ENCODE measurements at regions not wholly inside any gene's neighbourhood (a gene's known extent, or its start where the extent isn't known, plus 50 kb on each side); places are given as distances from the start of the nearest gene placed in this dataset.
"Not testable (repeated sequence)": the region's sequence is repeated elsewhere in the genome, so short reads cannot be mapped to it uniquely, and the experiment has no call there.

- Histone ChIP-seq H3K9me3 (ENCODE audit: control insufficient read depth, insufficient read depth, low read length) (no peaks in the 10 kb centered on the region), H3K36me3 (ENCODE audit: control insufficient read depth, insufficient read depth, low read length) (no peaks in the 10 kb centered on the region), H3K4me3 (ENCODE audit: low read depth, low read length) (no peak overlapping the region), H3K27me3 (ENCODE audit: control insufficient read depth, insufficient read depth, low read length) (no peaks in the 10 kb centered on the region), H3K9ac (ENCODE audit: low read depth, low read length) (no peak overlapping the region), H3K27ac (ENCODE audit: low read depth, low read length) (no peak overlapping the region), H3K4me1 (ENCODE audit: control insufficient read depth, insufficient read depth, low read length) (no peaks in the 10 kb centered on the region)
Measured at GRCh38 chr3:78497021-78497420, 1270.8 kb downstream of the ROBO1 start.

GRCh38 chr3:78497767-78498166 is 1270.0 kb downstream of the ROBO1 start:
- Histone ChIP-seq H3K4me3 (ENCODE audit: low read depth, low read length) (no peak overlapping the region), H3K27ac (ENCODE audit: low read depth, low read length) (no peak overlapping the region), H3K4me1 (ENCODE audit: control insufficient read depth, insufficient read depth, low read length) (no peaks in the 10 kb centered on the region), H3K36me3 (ENCODE audit: control insufficient read depth, insufficient read depth, low read length) (no peaks in the 10 kb centered on the region), H3K27me3 (ENCODE audit: control insufficient read depth, insufficient read depth, low read length) (no peaks in the 10 kb centered on the region), H3K9ac (ENCODE audit: low read depth, low read length) (no peak overlapping the region), H3K9me3 (ENCODE audit: control insufficient read depth, insufficient read depth, low read length) (no peaks in the 10 kb centered on the region)

- peaks cover 12% of the 10 kb centered on the region for H3K4me1 ChIP-seq (ENCODE audit: control insufficient read depth, insufficient read depth, low read length)
- no peak overlapping the region for H3K4me3 ChIP-seq (ENCODE audit: low read depth, low read length)
- H3K9ac ChIP-seq (ENCODE audit: low read depth, low read length) = no peak overlapping the region
- H3K27me3 ChIP-seq (ENCODE audit: control insufficient read depth, insufficient read depth, low read length) = no peaks in the 10 kb centered on the region
- peaks cover 4% of the 10 kb centered on the region; the same call in 1 of the 2 replicates for H3K9me3 ChIP-seq (ENCODE audit: control insufficient read depth, insufficient read depth, low read length)
- no peaks in the 10 kb centered on the region for H3K36me3 ChIP-seq (ENCODE audit: control insufficient read depth, insufficient read depth, low read length)
- H3K27ac ChIP-seq (ENCODE audit: low read depth, low read length) = no peak overlapping the region
Measured at GRCh38 chr3:78506061-78506460, 1261.7 kb downstream of the ROBO1 start.

- H3K27me3 ChIP-seq (ENCODE audit: control insufficient read depth, insufficient read depth, low read length) = no peaks in the 10 kb centered on the region
- peak overlapping the region; percentile 40 for H3K27ac ChIP-seq (ENCODE audit: low read depth, low read length)
- H3K9ac ChIP-seq (ENCODE audit: low read depth, low read length) = no peak overlapping the region
- H3K36me3 ChIP-seq (ENCODE audit: control insufficient read depth, insufficient read depth, low read length) = no peaks in the 10 kb centered on the region
- H3K4me1 ChIP-seq (ENCODE audit: control insufficient read depth, insufficient read depth, low read length) = peaks cover 12% of the 10 kb centered on the region
- H3K9me3 ChIP-seq (ENCODE audit: control insufficient read depth, insufficient read depth, low read length) = peaks cover 4% of the 10 kb centered on the region; the same call in 1 of the 2 replicates
- no peak overlapping the region for H3K4me3 ChIP-seq (ENCODE audit: low read depth, low read length)
Measured at GRCh38 chr3:78506581-78507195, 1261.1 kb downstream of the ROBO1 start.

DNA sequence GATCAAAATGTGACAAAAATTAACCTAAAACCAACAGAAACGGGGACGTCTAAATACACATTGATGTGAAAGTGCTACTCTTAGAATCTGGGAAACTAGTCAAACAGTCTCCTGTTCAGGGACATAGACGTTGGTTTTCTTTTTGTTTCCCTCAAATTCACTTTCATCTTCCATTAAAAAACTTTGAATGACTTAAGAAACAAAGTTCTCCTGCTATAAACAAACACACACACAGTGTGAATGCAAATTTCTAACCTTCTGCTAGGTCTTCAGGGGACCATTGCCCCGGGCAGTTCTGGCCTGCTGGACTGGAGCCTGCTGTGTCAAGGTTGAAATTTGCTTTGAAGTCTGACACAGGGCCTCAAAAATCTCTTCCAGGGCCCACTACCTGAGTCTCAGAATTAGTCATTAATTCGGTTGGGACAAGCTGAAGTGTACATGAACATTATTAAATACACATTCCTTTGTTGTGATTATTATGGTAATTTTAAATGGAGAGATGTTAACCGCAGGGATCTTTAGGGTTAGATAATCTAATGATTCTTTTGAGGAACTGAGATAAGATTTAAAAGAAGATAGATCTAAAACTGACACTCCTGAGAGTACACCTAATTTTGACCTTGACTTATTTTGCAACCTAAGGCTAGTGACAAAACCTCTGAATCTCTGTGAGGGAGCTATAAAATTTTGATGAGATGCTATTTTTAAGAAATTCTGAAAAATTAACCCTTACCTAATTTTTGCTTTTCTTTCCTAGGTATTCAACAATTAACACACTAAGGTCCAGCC is 1260.4 kb downstream of the ROBO1 start:
- H3K27ac ChIP-seq (ENCODE audit: low read depth, low read length) = peak overlapping the region; percentile 40
- H3K4me3 ChIP-seq (ENCODE audit: low read depth, low read length) = no peak overlapping the region
- no peak overlapping the region for H3K9ac ChIP-seq (ENCODE audit: low read depth, low read length)
- no peaks in the 10 kb centered on the region for H3K36me3 ChIP-seq (ENCODE audit: control insufficient read depth, insufficient read depth, low read length)
- peaks cover 12% of the 10 kb centered on the region for H3K4me1 ChIP-seq (ENCODE audit: control insufficient read depth, insufficient read depth, low read length)
- H3K27me3 ChIP-seq (ENCODE audit: control insufficient read depth, insufficient read depth, low read length) = no peaks in the 10 kb centered on the region
- peaks cover 4% of the 10 kb centered on the region; the same call in 1 of the 2 replicates for H3K9me3 ChIP-seq (ENCODE audit: control insufficient read depth, insufficient read depth, low read length)

DNA sequence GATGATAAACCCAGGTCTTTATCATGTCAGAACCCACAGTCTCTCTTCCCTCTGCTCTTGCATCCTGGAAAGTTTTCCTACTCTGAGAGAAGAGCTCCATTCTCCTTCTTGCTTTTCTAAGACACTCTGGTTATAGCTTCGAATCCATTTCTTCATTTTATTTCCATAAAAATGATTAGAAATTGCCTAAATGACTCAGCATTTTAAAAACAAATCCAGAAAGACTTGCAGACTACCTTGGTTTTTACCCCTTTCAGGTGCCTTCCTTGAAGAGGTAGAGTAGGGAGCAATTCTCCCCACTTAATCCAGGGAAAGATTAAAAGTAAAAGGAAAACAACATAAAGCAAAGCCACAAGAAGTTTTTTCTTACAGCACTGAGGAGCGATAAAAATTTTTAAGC is 1256.0 kb downstream of the ROBO1 start:
- no peak overlapping the region for H3K27ac ChIP-seq (ENCODE audit: low read depth, low read length)
- H3K36me3 ChIP-seq (ENCODE audit: control insufficient read depth, insufficient read depth, low read length) = no peaks in the 10 kb centered on the region
- peaks cover 6% of the 10 kb centered on the region for H3K4me1 ChIP-seq (ENCODE audit: control insufficient read depth, insufficient read depth, low read length)
- no peaks in the 10 kb centered on the region for H3K27me3 ChIP-seq (ENCODE audit: control insufficient read depth, insufficient read depth, low read length)
- H3K9me3 ChIP-seq (ENCODE audit: control insufficient read depth, insufficient read depth, low read length) = peaks cover 4% of the 10 kb centered on the region; the same call in 1 of the 2 replicates
- no peak overlapping the region for H3K9ac ChIP-seq (ENCODE audit: low read depth, low read length)
- H3K4me3 ChIP-seq (ENCODE audit: low read depth, low read length) = no peak overlapping the region

- not testable (repeated sequence) for H3K9me3 ChIP-seq (ENCODE audit: control insufficient read depth, insufficient read depth, low read length); H3K4me1 ChIP-seq (ENCODE audit: control insufficient read depth, insufficient read depth, low read length); H3K27me3 ChIP-seq (ENCODE audit: control insufficient read depth, insufficient read depth, low read length); H3K4me3 ChIP-seq (ENCODE audit: low read depth, low read length); H3K27ac ChIP-seq (ENCODE audit: low read depth, low read length); H3K9ac ChIP-seq (ENCODE audit: low read depth, low read length); H3K36me3 ChIP-seq (ENCODE audit: control insufficient read depth, insufficient read depth, low read length)
Measured at GRCh38 chr3:78512786-78513185, 1255.0 kb downstream of the ROBO1 start.

- Histone ChIP-seq H3K4me3 (ENCODE audit: low read depth, low read length) (no peak overlapping the region), H3K27me3 (ENCODE audit: control insufficient read depth, insufficient read depth, low read length) (no peaks in the 10 kb centered on the region), H3K9ac (ENCODE audit: low read depth, low read length) (no peak overlapping the region), H3K36me3 (ENCODE audit: control insufficient read depth, insufficient read depth, low read length) (no peaks in the 10 kb centered on the region), H3K9me3 (ENCODE audit: control insufficient read depth, insufficient read depth, low read length) (no peaks in the 10 kb centered on the region), H3K4me1 (ENCODE audit: control insufficient read depth, insufficient read depth, low read length) (no peaks in the 10 kb centered on the region), H3K27ac (ENCODE audit: low read depth, low read length) (no peak overlapping the region)
Measured at GRCh38 chr3:78516437-78516836, 1251.4 kb downstream of the ROBO1 start.

DNA sequence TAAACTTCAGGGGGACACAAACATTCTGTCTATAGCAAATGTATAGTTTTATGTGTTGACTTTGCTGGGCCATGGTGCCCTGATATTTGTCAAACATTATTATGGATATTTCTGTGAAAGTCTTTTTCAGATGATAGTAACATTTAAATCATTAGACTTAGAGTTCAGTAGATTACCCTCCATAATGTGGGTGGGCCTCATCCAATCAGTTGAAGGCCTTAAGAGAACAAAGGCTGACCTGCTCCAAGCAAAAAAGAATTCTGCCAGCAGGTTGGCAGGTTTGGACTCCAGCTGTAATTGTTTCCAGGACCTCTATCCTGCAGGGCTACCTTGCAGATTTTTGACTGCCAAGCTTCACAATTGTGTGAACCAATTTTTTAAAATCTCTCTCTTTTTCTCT is 1250.9 kb downstream of the ROBO1 start:
- H3K27ac ChIP-seq (ENCODE audit: low read depth, low read length) = no peak overlapping the region
- H3K4me3 ChIP-seq (ENCODE audit: low read depth, low read length) = no peak overlapping the region
- H3K9ac ChIP-seq (ENCODE audit: low read depth, low read length) = no peak overlapping the region
- no peaks in the 10 kb centered on the region for H3K27me3 ChIP-seq (ENCODE audit: control insufficient read depth, insufficient read depth, low read length)
- H3K36me3 ChIP-seq (ENCODE audit: control insufficient read depth, insufficient read depth, low read length) = no peaks in the 10 kb centered on the region
- no peaks in the 10 kb centered on the region for H3K4me1 ChIP-seq (ENCODE audit: control insufficient read depth, insufficient read depth, low read length)
- H3K9me3 ChIP-seq (ENCODE audit: control insufficient read depth, insufficient read depth, low read length) = no peaks in the 10 kb centered on the region

DNA sequence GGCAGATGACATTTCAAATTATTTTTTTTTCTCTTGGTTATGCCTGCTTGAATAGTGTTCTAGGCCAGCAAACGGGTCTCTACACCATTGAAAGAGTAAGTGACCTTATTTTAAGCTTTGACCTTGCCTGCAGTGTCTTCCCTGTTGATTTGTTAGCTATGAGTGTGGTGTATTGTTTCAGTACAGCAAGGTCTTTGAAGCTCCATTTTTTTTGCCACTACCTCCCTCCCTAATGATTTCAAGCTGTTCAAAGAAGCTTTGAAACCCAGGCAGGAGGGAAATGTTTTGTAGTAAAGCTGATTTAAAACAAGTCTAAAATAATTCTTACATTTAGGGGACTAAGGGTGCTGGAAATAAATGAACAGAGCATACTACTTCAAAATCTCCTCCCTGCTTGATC is 1249.8 kb downstream of the ROBO1 start:
- H3K27me3 ChIP-seq (ENCODE audit: control insufficient read depth, insufficient read depth, low read length) = no peaks in the 10 kb centered on the region
- H3K4me1 ChIP-seq (ENCODE audit: control insufficient read depth, insufficient read depth, low read length) = no peaks in the 10 kb centered on the region
- no peaks in the 10 kb centered on the region for H3K36me3 ChIP-seq (ENCODE audit: control insufficient read depth, insufficient read depth, low read length)
- no peak overlapping the region for H3K27ac ChIP-seq (ENCODE audit: low read depth, low read length)
- H3K4me3 ChIP-seq (ENCODE audit: low read depth, low read length) = no peak overlapping the region
- H3K9me3 ChIP-seq (ENCODE audit: control insufficient read depth, insufficient read depth, low read length) = no peaks in the 10 kb centered on the region
- H3K9ac ChIP-seq (ENCODE audit: low read depth, low read length) = no peak overlapping the region

GRCh38 chr3:78519281-78519680 is 1248.5 kb downstream of the ROBO1 start:
- Histone ChIP-seq H3K9ac (ENCODE audit: low read depth, low read length) (no peak overlapping the region), H3K4me3 (ENCODE audit: low read depth, low read length) (no peak overlapping the region), H3K36me3 (ENCODE audit: control insufficient read depth, insufficient read depth, low read length) (no peaks in the 10 kb centered on the region), H3K27me3 (ENCODE audit: control insufficient read depth, insufficient read depth, low read length) (no peaks in the 10 kb centered on the region), H3K4me1 (ENCODE audit: control insufficient read depth, insufficient read depth, low read length) (no peaks in the 10 kb centered on the region), H3K27ac (ENCODE audit: low read depth, low read length) (no peak overlapping the region), H3K9me3 (ENCODE audit: control insufficient read depth, insufficient read depth, low read length) (no peaks in the 10 kb centered on the region)
